Liver (tissue), 8 donors: ENCODE measurements at regions not wholly inside any gene's neighbourhood (a gene's known extent, or its start where the extent isn't known, plus 50 kb on each side); places are given as distances from the start of the nearest gene placed in this dataset.

ENCODE experiments used
- DNase-seq: peaks from one replicate; pipeline ENCODE4 v3.0.0-alpha.2; 2017; ENCODE audit warnings: low spot score
- H3K27ac ChIP-seq, 2 donors: one replicate each; pipeline ENCODE4 v1.7.0; 2013; ENCODE audit warnings: inconsistent platforms in 2 of 2, low read length in 2 of 2, control low read depth in 1 of 2, low read depth in 1 of 2, mild to moderate bottlenecking in 1 of 2
- H3K27me3 ChIP-seq, 4 donors: one replicate each; pipeline versions ENCODE4 v1.6.1 to v1.7.0; 2013; ENCODE audit warnings: low read length in 3 of 4, inconsistent platforms in 1 of 4, mild to moderate bottlenecking in 1 of 4, moderate library complexity in 1 of 4; ENCODE audit not compliant: control insufficient read depth in 4 of 4, insufficient read depth in 4 of 4
- H3K36me3 ChIP-seq, 4 donors: one replicate each; pipeline versions ENCODE4 v1.6.1 to v1.7.0; 2013; ENCODE audit warnings: low read length in 3 of 4, mild to moderate bottlenecking in 3 of 4, low read depth in 1 of 4, moderate library complexity in 1 of 4; ENCODE audit not compliant: control insufficient read depth in 4 of 4, insufficient read depth in 3 of 4
- H3K4me1 ChIP-seq, 4 donors: one replicate each; pipeline versions ENCODE4 v1.6.1 to v1.7.0; 2013; ENCODE audit warnings: low read length in 3 of 4, mild to moderate bottlenecking in 3 of 4, moderate library complexity in 1 of 4; ENCODE audit not compliant: control insufficient read depth in 4 of 4, insufficient read depth in 4 of 4
- H3K4me3 ChIP-seq, 3 donors: one replicate each; pipeline versions ENCODE4 v1.6.1 to v1.7.0; 2013; ENCODE audit warnings: low read length in 3 of 3, control low read depth in 1 of 3, low read depth in 1 of 3, mild to moderate bottlenecking in 1 of 3
- H3K9ac ChIP-seq, 2 donors: one replicate each; pipeline ENCODE4 v1.7.0; 2013; ENCODE audit warnings: low read length in 2 of 2, mild to moderate bottlenecking in 2 of 2, moderate library complexity in 2 of 2, control low read depth in 1 of 2, low read depth in 1 of 2
- H3K9me3 ChIP-seq, 4 donors: one replicate each; pipeline versions ENCODE4 v1.6.1 to v1.7.0; 2013; ENCODE audit warnings: low read length in 3 of 4; ENCODE audit not compliant: control insufficient read depth in 4 of 4
- CTCF ChIP-seq: fragments of 150-350 bp; IDR thresholded peaks from 2 replicates; pipeline ENCODE4 v1.5.1; 2017; ENCODE audit warnings: improper control_type of control experiment, low read depth, low read length; ENCODE audit not compliant: missing input control
- EGR1 ChIP-seq, 2 donors: IDR thresholded peaks; 2 replicates each; pipeline ENCODE4 v1.6.1; 2016 to 2018; ENCODE audit warnings: antibody characterized with exemption in 2 of 2, low read depth in 2 of 2
- FOXA1 ChIP-seq: IDR thresholded peaks from 2 replicates; pipeline ENCODE4 v1.6.1; 2016; ENCODE audit warnings: antibody characterized with exemption
- FOXA2 ChIP-seq: IDR thresholded peaks from 2 replicates; pipeline ENCODE4 v1.6.1; 2016; ENCODE audit warnings: antibody characterized with exemption
- GABPA ChIP-seq, 2 donors: IDR thresholded peaks in 1 of 2; conservative IDR thresholded peaks in 1 of 2; 2 replicates each; pipeline ENCODE4 v1.6.1; 2016; ENCODE audit warnings: antibody characterized with exemption in 2 of 2, mild to moderate bottlenecking in 1 of 2, moderate library complexity in 1 of 2
- HNF4A ChIP-seq, 2 donors: conservative IDR thresholded peaks; 2 replicates each; pipeline ENCODE4 v1.6.1; 2016; ENCODE audit warnings: antibody characterized with exemption in 2 of 2, mild to moderate bottlenecking in 2 of 2
- HNF4G ChIP-seq: IDR thresholded peaks from 2 replicates; pipeline ENCODE4 v1.6.1; 2016; ENCODE audit warnings: antibody characterized with exemption
- JUND ChIP-seq, 2 donors: IDR thresholded peaks; 2 replicates each; pipeline ENCODE4 v1.6.1; 2016; ENCODE audit warnings: antibody characterized with exemption in 2 of 2
- NR2F2 ChIP-seq: IDR thresholded peaks from 2 replicates; pipeline ENCODE4 v1.6.1; 2016; ENCODE audit warnings: antibody characterized with exemption
- RAD21 ChIP-seq, 2 donors: IDR thresholded peaks; 2 replicates each; pipeline ENCODE4 v1.6.1; 2016; ENCODE audit warnings: antibody characterized with exemption in 2 of 2, mild to moderate bottlenecking in 2 of 2
- RXRA ChIP-seq, 2 donors: IDR thresholded peaks; 2 replicates each; pipeline ENCODE4 v1.6.1; 2017 to 2018; ENCODE audit warnings: antibody characterized with exemption in 2 of 2, mild to moderate bottlenecking in 1 of 2
- SP1 ChIP-seq: IDR thresholded peaks from 2 replicates; pipeline ENCODE4 v1.6.1; 2018; ENCODE audit warnings: antibody characterized with exemption, mild to moderate bottlenecking
- TAF1 ChIP-seq: conservative IDR thresholded peaks from 2 replicates; pipeline ENCODE4 v1.6.1; 2016; ENCODE audit warnings: antibody characterized with exemption, mild to moderate bottlenecking
- YY1 ChIP-seq: IDR thresholded peaks from 2 replicates; pipeline ENCODE4 v1.6.1; 2016; ENCODE audit warnings: antibody characterized with exemption, mild to moderate bottlenecking
- WGBS: extraction: QIAGEN DNeasy Blood & Tissue Kit; methylation state at CpG from one replicate; pipeline ENCODE4 v1.1.7; 2013; 5-methylcytosine and 5-hydroxymethylcytosine counted together
- TF ChIP-seq, protein P1 (sequence below): IDR thresholded peaks from 2 replicates; pipeline ENCODE4 v1.6.1; 2016; ENCODE audit warnings: antibody characterized with exemption
- TF ChIP-seq, protein P2 (sequence below): IDR thresholded peaks from 2 replicates; pipeline ENCODE4 v1.6.1; 2016; ENCODE audit warnings: antibody characterized with exemption
- TF ChIP-seq, protein P3 (sequence below): IDR thresholded peaks from 2 replicates; pipeline ENCODE4 v1.6.1; 2016; ENCODE audit warnings: antibody characterized with exemption
- donor health status: healthy.
- donor health status: healthy.
- donor health status: healthy.
- donor health status: healthy.
- donor health status: healthy.

GRCh38 chr14:53788566-53788965 lies 168.1 kb downstream of the BMP4 start:
- WGBS, result 90% methylated on average over 5 of the region's 5 CpGs
- Histone ChIP-seq H3K4me3 (no peak overlapping the region), H3K9ac (no peak overlapping the region), H3K36me3 (no peaks in the 10 kb centered on the region), H3K27me3 (no peaks in the 10 kb centered on the region), H3K4me1 (no peaks in the 10 kb centered on the region), H3K9me3 (no peaks in the 10 kb centered on the region), H3K27ac (no peak overlapping the region)
- TF ChIP-seq CTCF (no peak), SP1 (no peak), RAD21 (IDR thresholded peaks at IDR 0.05) (no peak)
- DNase-seq, result no peak

- no peaks in the 10 kb centered on the region for H3K27me3 ChIP-seq
- DNase-seq, result no peak
- no peaks in the 10 kb centered on the region for H3K9me3 ChIP-seq
- no peak overlapping the region for H3K27ac ChIP-seq
- TF ChIP-seq FOXA2 (no peak), HNF4A (conservative IDR thresholded peaks at IDR 0.05) (no peak), JUND (IDR thresholded peaks at IDR 0.05) (no peak), NR2F2 (no peak), SP1 (no peak), GABPA (IDR thresholded peaks at IDR 0.05 in 1 of 2, conservative IDR thresholded peaks at IDR 0.05 in 1 of 2) (no peak)
- TF ChIP-seq, protein P1, sequence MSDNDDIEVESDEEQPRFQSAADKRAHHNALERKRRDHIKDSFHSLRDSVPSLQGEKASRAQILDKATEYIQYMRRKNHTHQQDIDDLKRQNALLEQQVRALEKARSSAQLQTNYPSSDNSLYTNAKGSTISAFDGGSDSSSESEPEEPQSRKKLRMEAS, result no peak
- H3K36me3 ChIP-seq, result no peaks in the 10 kb centered on the region
- no peaks in the 10 kb centered on the region for H3K4me1 ChIP-seq
- H3K9ac ChIP-seq, result no peak overlapping the region
- H3K4me3 ChIP-seq, result no peak overlapping the region
Measured at GRCh38 chr14:53786045-53786444, 170.6 kb downstream of the BMP4 start.

DNA sequence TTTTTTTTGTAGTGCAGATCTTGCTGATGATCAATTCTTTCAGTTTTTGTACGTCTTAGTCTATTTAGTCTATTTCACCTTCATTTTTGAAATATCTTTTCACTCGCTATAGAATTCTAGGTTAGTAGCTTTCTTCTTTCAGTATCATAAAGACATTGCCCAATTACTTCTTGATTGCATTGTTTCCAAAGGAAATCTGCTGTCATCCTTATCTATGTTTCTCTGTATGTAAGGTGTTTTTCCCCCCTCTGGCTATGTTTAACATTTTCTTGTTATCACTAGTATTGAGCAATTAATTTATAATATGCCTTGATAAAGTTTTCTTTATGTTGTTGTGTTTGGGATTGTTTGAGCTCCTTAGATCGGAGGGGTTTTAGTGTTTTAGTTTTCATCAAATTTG lies 171.9 kb downstream of the BMP4 start:
- no peak for DNase-seq
- TF ChIP-seq NR2F2 (no peak), SP1 (no peak), TAF1 (no peak), HNF4G (no peak), RXRA (IDR thresholded peaks at IDR 0.05) (no peak), YY1 (no peak), HNF4A (conservative IDR thresholded peaks at IDR 0.05) (no peak), FOXA2 (no peak), GABPA (IDR thresholded peaks at IDR 0.05 in 1 of 2, conservative IDR thresholded peaks at IDR 0.05 in 1 of 2) (no peak), JUND (IDR thresholded peaks at IDR 0.05) (no peak), EGR1 (IDR thresholded peaks at IDR 0.05; ENCODE audit: low read depth in 2 of 2) (no peak), RAD21 (IDR thresholded peaks at IDR 0.05) (no peak), CTCF (no peak), FOXA1 (no peak)
- TF ChIP-seq, protein P2, sequence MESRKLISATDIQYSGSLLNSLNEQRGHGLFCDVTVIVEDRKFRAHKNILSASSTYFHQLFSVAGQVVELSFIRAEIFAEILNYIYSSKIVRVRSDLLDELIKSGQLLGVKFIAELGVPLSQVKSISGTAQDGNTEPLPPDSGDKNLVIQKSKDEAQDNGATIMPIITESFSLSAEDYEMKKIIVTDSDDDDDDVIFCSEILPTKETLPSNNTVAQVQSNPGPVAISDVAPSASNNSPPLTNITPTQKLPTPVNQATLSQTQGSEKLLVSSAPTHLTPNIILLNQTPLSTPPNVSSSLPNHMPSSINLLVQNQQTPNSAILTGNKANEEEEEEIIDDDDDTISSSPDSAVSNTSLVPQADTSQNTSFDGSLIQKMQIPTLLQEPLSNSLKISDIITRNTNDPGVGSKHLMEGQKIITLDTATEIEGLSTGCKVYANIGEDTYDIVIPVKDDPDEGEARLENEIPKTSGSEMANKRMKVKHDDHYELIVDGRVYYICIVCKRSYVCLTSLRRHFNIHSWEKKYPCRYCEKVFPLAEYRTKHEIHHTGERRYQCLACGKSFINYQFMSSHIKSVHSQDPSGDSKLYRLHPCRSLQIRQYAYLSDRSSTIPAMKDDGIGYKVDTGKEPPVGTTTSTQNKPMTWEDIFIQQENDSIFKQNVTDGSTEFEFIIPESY, result no peak
- TF ChIP-seq, protein P3, sequence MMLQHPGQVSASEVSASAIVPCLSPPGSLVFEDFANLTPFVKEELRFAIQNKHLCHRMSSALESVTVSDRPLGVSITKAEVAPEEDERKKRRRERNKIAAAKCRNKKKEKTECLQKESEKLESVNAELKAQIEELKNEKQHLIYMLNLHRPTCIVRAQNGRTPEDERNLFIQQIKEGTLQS, result no peak
- TF ChIP-seq, protein P1, result no peak
- no peak overlapping the region for H3K27ac ChIP-seq
- H3K27me3 ChIP-seq, result no peaks in the 10 kb centered on the region
- WGBS, result 91% methylated on average over 3 of the region's 3 CpGs
- H3K9me3 ChIP-seq, result no peaks in the 10 kb centered on the region
- no peaks in the 10 kb centered on the region for H3K36me3 ChIP-seq
- H3K9ac ChIP-seq, result no peak overlapping the region
- no peak overlapping the region for H3K4me3 ChIP-seq
- no peaks in the 10 kb centered on the region for H3K4me1 ChIP-seq
